ENCODE measurements at regions not wholly inside any gene's neighbourhood (a gene's known extent, or its start where the extent isn't known, plus 50 kb on each side); places are given as distances from the start of the nearest gene placed in this dataset.

DNA sequence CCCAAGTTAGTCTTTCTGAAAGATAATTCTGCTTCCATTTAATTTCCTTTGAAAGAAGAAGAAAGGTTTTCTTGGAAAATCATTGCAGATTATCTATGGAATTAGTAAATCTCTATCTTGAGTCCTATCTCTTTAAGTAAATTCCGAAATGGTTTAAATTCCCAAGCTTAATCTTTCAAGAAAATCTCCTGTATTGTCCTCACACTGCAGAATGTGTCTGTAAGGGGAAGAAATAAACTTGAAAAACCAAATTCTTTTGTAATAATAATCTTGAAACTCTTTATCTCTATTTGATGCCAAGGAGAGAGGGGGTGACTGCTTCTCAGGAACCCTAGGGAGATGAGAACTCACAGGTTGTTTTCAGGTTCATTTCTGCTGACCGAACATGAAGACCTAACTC lies 150.8 kb upstream of the ARHGAP28 start:
- TF ChIP-seq CTCF (IDR thresholded peaks at IDR 0.05; ENCODE audit: poor library complexity) (no peak), EZH2phosphoT487 (IDR thresholded peaks at IDR 0.05; ENCODE audit: low read depth, severe bottlenecking, unreplicated experiment) (no peak)
